Small intestine (tissue), 7 donors: ENCODE measurements at regions not wholly inside any gene's neighbourhood (a gene's known extent, or its start where the extent isn't known, plus 50 kb on each side); places are given as distances from the start of the nearest gene placed in this dataset.

Source experiments
- DNase-seq, 2 donors: peaks; one replicate each; pipeline versions ENCODE4 v3.0.0 to v3.0.0-alpha.2; 2013
- FAIRE-seq: peaks from 2 replicates; lab custom pipeline; 2012; peaks lifted over from hg19 to GRCh38; lab: Jason Lieb, UNC
- H3K27ac ChIP-seq, 3 donors: one replicate each; pipeline ENCODE4 v1.5.1; 2013; ENCODE audit warnings: low read length in 2 of 3, mild to moderate bottlenecking in 2 of 3, control low read depth in 1 of 3, inconsistent platforms in 1 of 3, low read depth in 1 of 3, moderate library complexity in 1 of 3
- H3K27me3 ChIP-seq, 3 donors: one replicate each; pipeline ENCODE4 v1.6.1; 2013; ENCODE audit warnings: low read length in 3 of 3, inconsistent platforms in 1 of 3; ENCODE audit not compliant: control insufficient read depth in 3 of 3, insufficient read depth in 3 of 3
- H3K36me3 ChIP-seq, 3 donors: one replicate each; pipeline ENCODE4 v1.6.1; 2013; ENCODE audit warnings: low read length in 3 of 3, inconsistent platforms in 1 of 3, low read depth in 1 of 3, mild to moderate bottlenecking in 1 of 3, moderate library complexity in 1 of 3; ENCODE audit not compliant: control insufficient read depth in 3 of 3, insufficient read depth in 2 of 3
- H3K4me1 ChIP-seq, 3 donors: one replicate each; pipeline ENCODE4 v1.6.1; 2013; ENCODE audit warnings: low read length in 2 of 3, inconsistent platforms in 1 of 3, low read depth in 1 of 3, mild to moderate bottlenecking in 1 of 3, moderate library complexity in 1 of 3; ENCODE audit not compliant: control insufficient read depth in 3 of 3, insufficient read depth in 2 of 3
- H3K4me3 ChIP-seq, 3 donors: one replicate each; pipeline ENCODE4 v1.5.1; 2013; ENCODE audit warnings: low read length in 3 of 3, control low read depth in 1 of 3, inconsistent platforms in 1 of 3, low read depth in 1 of 3, mild to moderate bottlenecking in 1 of 3, moderate library complexity in 1 of 3
- H3K9me3 ChIP-seq, 2 donors: one replicate each; pipeline ENCODE4 v1.6.1; 2013; ENCODE audit warnings: low read depth in 1 of 2, low read length in 1 of 2; ENCODE audit not compliant: control insufficient read depth in 2 of 2, insufficient read depth in 1 of 2
- WGBS, 3 donors: extraction: QIAGEN DNeasy Blood & Tissue Kit; methylation state at CpG; one replicate each; pipeline ENCODE4 v1.1.7; 2013; 5-methylcytosine and 5-hydroxymethylcytosine counted together
- donor health status: healthy with polysubstance abuse.
- donor health status: control.
- donor health status: control.
- donor health status: Bipolar disorder and iron deficiency.
- donor health status: healthy.

GRCh38 chr3:146843476-146843875 lies 238.3 kb upstream of the PLSCR5 start:
- Histone ChIP-seq H3K36me3 (no peaks in the 10 kb centered on the region), H3K4me3 (no peak overlapping the region), H3K9me3 (no peaks in the 10 kb centered on the region), H3K27me3 (no peaks in the 10 kb centered on the region), H3K4me1 (no peaks in the 10 kb centered on the region), H3K27ac (no peak overlapping the region)
- DNase-seq (no peak), FAIRE-seq (no peak)
- 75 to 88% (median 82%) methylated on average over 1 of the region's 1 CpG for WGBS, 3 donors

GRCh38 chr3:146839727-146840375 lies 234.7 kb upstream of the PLSCR5 start:
- no peak overlapping the region for H3K4me3 ChIP-seq
- no peak overlapping the region for H3K27ac ChIP-seq
- H3K27me3 ChIP-seq, result no peaks in the 10 kb centered on the region
- 56 to 64% (median 60%) methylated on average over 3 of the region's 3 CpGs for WGBS, 3 donors
- FAIRE-seq (no peak), DNase-seq (no peak)
- H3K9me3 ChIP-seq, result no peaks in the 10 kb centered on the region
- H3K4me1 ChIP-seq, result no peaks in the 10 kb centered on the region
- H3K36me3 ChIP-seq, result no peaks in the 10 kb centered on the region

- FAIRE-seq (no peak), DNase-seq (no peak)
- H3K4me1 ChIP-seq, result no peaks in the 10 kb centered on the region
- 87 to 96% (median 93%) methylated on average over 3 of the region's 3 CpGs for WGBS, 3 donors
- H3K9me3 ChIP-seq, result no peaks in the 10 kb centered on the region
- no peak overlapping the region for H3K27ac ChIP-seq
- H3K4me3 ChIP-seq, result no peak overlapping the region
- H3K27me3 ChIP-seq, result no peaks in the 10 kb centered on the region
- no peaks in the 10 kb centered on the region for H3K36me3 ChIP-seq
Measured at GRCh38 chr3:146838221-146838620, 233.1 kb upstream of the PLSCR5 start.

GRCh38 chr3:146834917-146835316 lies 229.8 kb upstream of the PLSCR5 start:
- no peaks in the 10 kb centered on the region for H3K36me3 ChIP-seq
- no peaks in the 10 kb centered on the region for H3K27me3 ChIP-seq
- DNase-seq, result no peak
- FAIRE-seq, result no peak
- H3K4me3 ChIP-seq, result no peak overlapping the region
- no peaks in the 10 kb centered on the region for H3K9me3 ChIP-seq
- H3K27ac ChIP-seq, result no peak overlapping the region
- H3K4me1 ChIP-seq, result no peaks in the 10 kb centered on the region

- no peak for FAIRE-seq
- Histone ChIP-seq H3K27me3 (no peaks in the 10 kb centered on the region), H3K4me3 (no peak overlapping the region), H3K27ac (no peak overlapping the region), H3K36me3 (no peaks in the 10 kb centered on the region), H3K4me1 (no peaks in the 10 kb centered on the region), H3K9me3 (no peaks in the 10 kb centered on the region)
- WGBS, 3 donors, result 59 to 74% (median 63%) methylated on average over 5 of the region's 5 CpGs
- no peak for DNase-seq
Measured at GRCh38 chr3:146832857-146833458, 227.8 kb upstream of the PLSCR5 start.

GRCh38 chr3:146831659-146832058 lies 226.5 kb upstream of the PLSCR5 start:
- Histone ChIP-seq H3K4me3 (no peak overlapping the region), H3K36me3 (no peaks in the 10 kb centered on the region), H3K4me1 (no peaks in the 10 kb centered on the region), H3K27me3 (no peaks in the 10 kb centered on the region), H3K9me3 (no peaks in the 10 kb centered on the region), H3K27ac (no peak overlapping the region)
- FAIRE-seq, result no peak
- no peak for DNase-seq
- 62 to 85% (median 65%) methylated on average over 1 of the region's 1 CpG for WGBS, 3 donors

- FAIRE-seq (no peak), DNase-seq (no peak)
- H3K4me3 ChIP-seq, result no peak overlapping the region
- H3K9me3 ChIP-seq, result no peaks in the 10 kb centered on the region
- H3K27ac ChIP-seq, result no peak overlapping the region
- H3K36me3 ChIP-seq, result no peaks in the 10 kb centered on the region
- no peaks in the 10 kb centered on the region for H3K4me1 ChIP-seq
- H3K27me3 ChIP-seq, result no peaks in the 10 kb centered on the region
Measured at GRCh38 chr3:146830231-146830630, 225.1 kb upstream of the PLSCR5 start.

- Histone ChIP-seq H3K36me3 (no peaks in the 10 kb centered on the region), H3K4me1 (no peaks in the 10 kb centered on the region), H3K9me3 (no peaks in the 10 kb centered on the region), H3K4me3 (no peak overlapping the region), H3K27ac (no peak overlapping the region), H3K27me3 (no peaks in the 10 kb centered on the region)
- 3 to 19% (median 4%) methylated on average over 1 of the region's 1 CpG for WGBS, 3 donors
- DNase-seq, result no peak
- no peak for FAIRE-seq
Measured at GRCh38 chr3:146827836-146828235, 222.7 kb upstream of the PLSCR5 start.

- no peak overlapping the region for H3K27ac ChIP-seq
- no peaks in the 10 kb centered on the region for H3K9me3 ChIP-seq
- DNase-seq, result no peak
- H3K4me3 ChIP-seq, result no peak overlapping the region
- H3K27me3 ChIP-seq, result no peaks in the 10 kb centered on the region
- no peaks in the 10 kb centered on the region for H3K4me1 ChIP-seq
- H3K36me3 ChIP-seq, result no peaks in the 10 kb centered on the region
- no peak for FAIRE-seq
- 3 to 45% (median 11%) methylated on average over 1 of the region's 1 CpG for WGBS, 3 donors
Measured at GRCh38 chr3:146823622-146824021, 218.5 kb upstream of the PLSCR5 start.
